Activated CD4-positive, alpha-beta memory T cell treated with anti-CD3 and anti-CD28 coated beads, Interleukin-2, amount 10 ng/mL, durations not matched to agents 7 days and 5 days (primary cell): ENCODE measurements at regions not wholly inside any gene's neighbourhood (a gene's known extent, or its start where the extent isn't known, plus 50 kb on each side); places are given as distances from the start of the nearest gene placed in this dataset.

Experiments used
- CTCF ChIA-PET: fragments of 350-600 bp; sonication (Branson Sonifier 250); formaldehyde crosslinking; loops from one replicate; lab custom pipeline; 2021; ENCODE audit warnings: antibody characterized with exemption, inconsistent platforms; lab: Charles Lee
- POLR2A ChIA-PET: fragments of 350-600 bp; sonication (Branson Sonifier 250); formaldehyde crosslinking; loops from one replicate; lab custom pipeline; 2021; ENCODE audit warnings: antibody characterized with exemption; lab: Charles Lee
- DNase-seq: peaks from one replicate; pipeline ENCODE4 v3.0.0-alpha.2; 2020
- H3K27ac Mint-ChIP-seq: one replicate; pipeline ENCODE4 v1.8.0; 2021; ENCODE audit warnings: mild to moderate bottlenecking, mixed read lengths
- H3K27me3 Mint-ChIP-seq: one replicate; pipeline ENCODE4 v1.8.0; 2021; ENCODE audit warnings: mixed read lengths
- H3K36me3 Mint-ChIP-seq: one replicate; pipeline ENCODE4 v1.8.0; 2021; ENCODE audit warnings: low read depth, mixed read lengths
- H3K4me1 Mint-ChIP-seq: one replicate; pipeline ENCODE4 v1.8.0; 2021; ENCODE audit warnings: mixed read lengths
- H3K4me3 Mint-ChIP-seq: one replicate; pipeline ENCODE4 v1.8.0; 2021; ENCODE audit warnings: mild to moderate bottlenecking, mixed read lengths
- H3K9me3 Mint-ChIP-seq: one replicate; pipeline ENCODE4 v1.8.0; 2021; ENCODE audit warnings: mixed read lengths

DNA sequence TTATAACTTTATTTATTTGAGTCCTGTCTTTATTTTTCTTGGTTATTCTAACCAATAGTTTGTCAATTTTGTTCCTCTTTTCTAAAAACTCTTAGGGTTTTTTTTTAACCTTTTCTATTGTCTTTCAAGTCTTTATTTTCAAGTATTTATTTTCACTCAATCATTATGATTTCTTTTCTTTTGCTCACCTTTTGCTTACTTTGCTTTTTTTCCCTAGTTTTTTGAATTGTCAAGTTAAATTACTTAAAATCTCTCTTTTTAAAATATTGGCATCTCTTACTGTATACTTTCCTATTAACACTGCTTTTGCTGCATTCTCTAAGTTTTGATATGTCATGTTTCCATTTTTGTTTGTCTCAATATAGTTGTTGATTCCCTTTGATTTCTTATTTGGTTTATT, 396.8 kb upstream of the CCDC179 start:
- H3K9me3 Mint-ChIP-seq: peaks cover 4% of the 10 kb centered on the region
- H3K4me3 Mint-ChIP-seq: no peak overlapping the region
- ChIA-PET CTCF (no interaction called here), POLR2A (no interaction called here)
- H3K27me3 Mint-ChIP-seq: no peaks in the 10 kb centered on the region
- no peak for DNase-seq
- H3K36me3 Mint-ChIP-seq: no peaks in the 10 kb centered on the region
- H3K4me1 Mint-ChIP-seq: no peaks in the 10 kb centered on the region
- no peak overlapping the region for H3K27ac Mint-ChIP-seq

DNA sequence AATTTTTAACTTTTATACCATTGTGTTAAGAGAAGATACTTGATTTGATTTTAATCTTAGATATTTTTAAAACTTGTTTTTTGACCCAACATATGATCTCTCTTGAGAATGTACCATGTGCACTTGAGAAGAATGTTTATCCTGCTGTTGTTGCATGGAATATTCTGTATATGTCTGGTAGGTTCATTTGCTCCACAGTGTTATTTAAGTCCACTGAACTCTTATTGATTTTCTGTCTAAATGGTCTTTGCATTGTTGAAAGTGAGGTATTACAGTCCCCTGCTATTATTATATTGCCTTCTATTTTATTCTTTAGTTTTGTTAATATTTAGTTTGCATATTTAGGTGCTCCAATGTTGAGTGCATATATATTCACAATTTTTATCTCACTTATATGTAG, 397.3 kb upstream of the CCDC179 start:
- H3K27me3 Mint-ChIP-seq: no peaks in the 10 kb centered on the region
- no peak overlapping the region for H3K4me3 Mint-ChIP-seq
- H3K36me3 Mint-ChIP-seq: no peaks in the 10 kb centered on the region
- H3K27ac Mint-ChIP-seq: no peak overlapping the region
- peaks cover 7% of the 10 kb centered on the region for H3K9me3 Mint-ChIP-seq
- H3K4me1 Mint-ChIP-seq: no peaks in the 10 kb centered on the region
- POLR2A ChIA-PET: no interaction called here
- CTCF ChIA-PET: no interaction called here
- DNase-seq: no peak

DNA sequence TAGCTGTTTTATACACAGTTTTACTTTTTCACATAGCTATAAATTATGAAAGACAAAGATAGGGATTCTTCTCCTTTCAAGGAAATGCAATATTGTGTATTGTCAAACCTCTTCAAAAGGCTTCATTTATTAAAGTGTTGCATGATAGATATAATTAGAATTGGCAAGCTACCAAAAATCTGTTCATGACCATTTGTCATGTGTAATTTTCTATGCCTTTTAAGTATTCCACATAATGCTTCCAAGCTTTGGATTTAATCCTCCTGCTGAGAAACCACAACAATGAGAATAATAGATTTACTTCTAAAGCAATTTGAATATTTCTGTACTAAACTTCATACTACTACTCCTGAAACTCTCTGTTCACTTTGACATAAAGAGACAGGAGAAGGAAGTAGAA, 403.2 kb upstream of the CCDC179 start:
- H3K36me3 Mint-ChIP-seq: no peaks in the 10 kb centered on the region
- no peak for DNase-seq
- H3K27me3 Mint-ChIP-seq: no peaks in the 10 kb centered on the region
- POLR2A ChIA-PET: no interaction called here
- H3K4me3 Mint-ChIP-seq: no peak overlapping the region
- CTCF ChIA-PET: no interaction called here
- peaks cover 9% of the 10 kb centered on the region for H3K9me3 Mint-ChIP-seq
- H3K4me1 Mint-ChIP-seq: no peaks in the 10 kb centered on the region
- no peak overlapping the region for H3K27ac Mint-ChIP-seq

DNA sequence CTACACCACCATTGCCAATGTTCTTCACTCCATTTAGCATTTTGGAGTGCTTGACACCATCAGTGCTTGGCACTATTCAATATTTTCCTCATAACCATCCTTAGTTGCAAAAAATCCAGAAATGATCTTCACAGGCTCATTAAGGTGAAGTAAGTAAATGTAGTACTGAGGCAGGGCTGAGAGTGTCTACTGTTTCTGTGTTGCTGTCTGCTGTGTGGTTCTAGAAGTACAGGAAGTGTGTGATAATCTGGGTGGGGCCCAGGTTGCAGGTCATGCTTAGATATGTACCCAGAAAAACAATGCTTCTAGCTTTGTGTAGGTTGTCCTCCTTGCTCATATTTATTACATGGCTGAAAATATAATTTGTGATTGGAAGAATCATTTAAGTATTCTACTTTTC, 411.8 kb upstream of the CCDC179 start:
- H3K36me3 Mint-ChIP-seq: no peaks in the 10 kb centered on the region
- H3K4me1 Mint-ChIP-seq: no peaks in the 10 kb centered on the region
- CTCF ChIA-PET: no interaction called here
- H3K27ac Mint-ChIP-seq: no peak overlapping the region
- H3K27me3 Mint-ChIP-seq: no peaks in the 10 kb centered on the region
- POLR2A ChIA-PET: no interaction called here
- H3K4me3 Mint-ChIP-seq: no peak overlapping the region
- H3K9me3 Mint-ChIP-seq: peaks cover 11% of the 10 kb centered on the region
- no peak for DNase-seq

DNA sequence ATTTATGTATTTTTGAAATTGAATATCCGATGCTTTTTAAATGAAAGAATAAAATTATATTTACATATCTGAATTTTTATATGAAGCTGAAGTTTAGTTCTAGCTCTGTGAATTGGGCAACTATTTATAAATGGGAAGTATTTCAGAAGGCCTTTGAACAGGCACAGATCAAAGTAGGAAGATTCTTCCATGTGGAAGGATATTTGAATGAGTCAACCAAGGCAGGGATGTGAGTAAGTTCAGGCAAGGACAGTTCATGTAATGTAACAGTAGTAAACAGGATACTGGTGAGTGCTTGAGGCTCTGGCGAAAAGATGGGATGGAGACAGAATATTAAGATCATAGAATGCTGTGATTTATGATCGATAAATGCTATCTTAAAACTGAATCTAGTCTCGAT, 417.8 kb upstream of the CCDC179 start:
- H3K9me3 Mint-ChIP-seq: peaks cover 10% of the 10 kb centered on the region
- H3K4me3 Mint-ChIP-seq: no peak overlapping the region
- H3K27ac Mint-ChIP-seq: no peak overlapping the region
- H3K27me3 Mint-ChIP-seq: no peaks in the 10 kb centered on the region
- ChIA-PET POLR2A (no interaction called here), CTCF (no interaction called here)
- no peak for DNase-seq
- no peaks in the 10 kb centered on the region for H3K36me3 Mint-ChIP-seq
- no peaks in the 10 kb centered on the region for H3K4me1 Mint-ChIP-seq

DNA sequence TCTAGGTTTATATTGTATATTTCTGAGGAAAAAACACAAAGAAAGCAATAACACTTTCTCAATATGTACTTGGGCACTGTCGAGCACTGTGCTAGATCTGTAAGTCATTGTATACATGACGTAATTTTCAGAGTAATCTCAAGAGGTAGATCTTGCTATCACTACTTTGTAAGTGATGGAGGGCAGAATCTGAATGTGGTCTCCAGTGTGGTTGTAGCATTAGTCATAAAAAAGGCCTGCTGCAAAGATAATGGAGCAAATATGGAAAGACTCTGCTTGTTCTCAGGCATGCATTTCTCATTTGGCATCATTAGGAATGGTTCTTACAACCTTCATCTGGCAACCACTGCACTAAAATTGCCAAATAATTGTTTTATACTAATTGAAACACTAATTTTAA, 419.8 kb upstream of the CCDC179 start:
- no peaks in the 10 kb centered on the region for H3K4me1 Mint-ChIP-seq
- H3K9me3 Mint-ChIP-seq: peaks cover 3% of the 10 kb centered on the region
- no peak for DNase-seq
- ChIA-PET POLR2A (no interaction called here), CTCF (no interaction called here)
- no peaks in the 10 kb centered on the region for H3K27me3 Mint-ChIP-seq
- no peak overlapping the region for H3K27ac Mint-ChIP-seq
- no peaks in the 10 kb centered on the region for H3K36me3 Mint-ChIP-seq
- no peak overlapping the region for H3K4me3 Mint-ChIP-seq

DNA sequence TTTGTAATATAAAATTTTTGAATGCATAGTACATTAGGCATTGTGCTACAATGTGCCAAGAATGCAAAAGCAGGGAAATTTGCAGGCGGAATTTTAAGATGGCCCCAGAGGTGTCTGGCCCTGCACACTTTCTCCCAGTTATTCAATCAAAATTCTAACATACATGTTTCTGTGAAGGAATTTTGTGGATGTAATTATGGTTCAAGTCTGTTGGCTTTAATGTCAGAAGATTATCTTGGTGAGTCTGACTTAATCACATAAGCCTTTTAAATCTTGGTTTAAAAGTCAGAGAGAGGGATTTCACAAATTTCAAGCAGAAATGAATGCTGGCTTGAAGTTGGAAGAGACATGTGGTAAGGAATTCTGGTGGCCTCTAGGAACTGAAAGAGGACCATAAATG, 423.4 kb upstream of the CCDC179 start:
- H3K36me3 Mint-ChIP-seq: no peaks in the 10 kb centered on the region
- no peaks in the 10 kb centered on the region for H3K4me1 Mint-ChIP-seq
- POLR2A ChIA-PET: no interaction called here

DNA sequence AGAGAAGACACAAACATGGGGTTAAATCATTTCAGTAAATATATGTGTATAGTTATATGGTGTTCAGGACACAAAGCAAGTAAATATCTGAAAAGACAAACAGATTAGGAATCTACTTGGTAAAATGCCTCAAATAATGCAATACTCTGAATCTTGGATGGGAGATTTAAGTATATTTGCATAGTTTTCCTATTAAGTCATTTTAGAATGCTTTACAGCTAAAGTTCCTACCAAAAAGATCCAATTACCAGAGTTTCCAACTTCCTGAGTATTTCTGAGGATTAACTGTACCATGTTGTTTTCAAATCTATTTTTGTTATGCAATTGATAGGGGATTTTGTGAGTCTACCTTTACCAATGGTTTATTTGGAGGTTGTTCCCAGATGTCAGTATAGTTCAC, 424.4 kb upstream of the CCDC179 start:
- Mint-ChIP-seq H3K27ac (no peak overlapping the region), H3K27me3 (no peaks in the 10 kb centered on the region), H3K9me3 (no peaks in the 10 kb centered on the region), H3K4me3 (no peak overlapping the region), H3K36me3 (no peaks in the 10 kb centered on the region), H3K4me1 (no peaks in the 10 kb centered on the region)
- DNase-seq: no peak
- CTCF ChIA-PET: no interaction called here
- POLR2A ChIA-PET: no interaction called here

More for the DNA sequence above, 423.4 kb upstream of the CCDC179 start:
- H3K4me3 Mint-ChIP-seq: no peak overlapping the region
- CTCF ChIA-PET: no interaction called here
- H3K27me3 Mint-ChIP-seq: no peaks in the 10 kb centered on the region
- H3K9me3 Mint-ChIP-seq: no peaks in the 10 kb centered on the region
- no peak for DNase-seq
- H3K27ac Mint-ChIP-seq: no peak overlapping the region

DNA sequence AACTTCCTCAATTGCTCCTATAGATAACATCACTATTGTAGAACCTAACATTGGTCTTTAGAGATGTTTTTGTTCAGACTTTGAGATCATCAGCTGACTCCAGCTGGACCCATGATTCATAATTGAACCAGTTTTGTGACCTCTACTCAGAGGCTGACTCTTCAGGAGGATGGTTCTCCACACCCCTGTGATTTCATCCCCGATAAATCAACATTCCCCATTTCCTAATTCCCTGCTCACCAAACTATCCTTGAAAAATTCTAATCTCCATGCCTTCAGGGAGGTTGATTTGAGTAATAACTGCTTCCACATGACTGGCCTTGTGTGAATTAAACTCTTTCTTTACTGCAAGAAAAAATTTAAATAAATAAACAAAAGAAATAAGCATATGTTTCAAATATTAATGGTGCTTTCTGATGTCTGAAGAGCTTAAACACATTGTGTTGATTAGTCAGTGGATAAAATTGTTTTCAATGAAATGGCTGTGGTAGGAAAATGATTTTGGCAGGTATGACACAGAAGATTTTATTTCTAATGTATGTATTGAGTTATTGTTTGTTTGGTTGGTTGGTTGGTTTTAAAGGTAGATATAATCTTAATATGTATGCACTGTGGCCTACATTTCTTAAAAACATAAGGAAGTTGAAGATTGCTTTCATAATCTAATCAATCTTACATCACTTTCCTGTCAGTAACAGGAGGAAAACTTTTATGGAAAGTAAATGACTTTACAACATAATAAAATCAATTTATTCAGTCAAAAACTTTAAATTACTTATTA, 427.9 kb upstream of the CCDC179 start:
- Mint-ChIP-seq H3K27me3 (no peaks in the 10 kb centered on the region), H3K9me3 (no peaks in the 10 kb centered on the region), H3K4me1 (no peaks in the 10 kb centered on the region), H3K36me3 (no peaks in the 10 kb centered on the region), H3K4me3 (no peak overlapping the region), H3K27ac (no peak overlapping the region)
- CTCF ChIA-PET: no interaction called here
- POLR2A ChIA-PET: no interaction called here
- no peak for DNase-seq

DNA sequence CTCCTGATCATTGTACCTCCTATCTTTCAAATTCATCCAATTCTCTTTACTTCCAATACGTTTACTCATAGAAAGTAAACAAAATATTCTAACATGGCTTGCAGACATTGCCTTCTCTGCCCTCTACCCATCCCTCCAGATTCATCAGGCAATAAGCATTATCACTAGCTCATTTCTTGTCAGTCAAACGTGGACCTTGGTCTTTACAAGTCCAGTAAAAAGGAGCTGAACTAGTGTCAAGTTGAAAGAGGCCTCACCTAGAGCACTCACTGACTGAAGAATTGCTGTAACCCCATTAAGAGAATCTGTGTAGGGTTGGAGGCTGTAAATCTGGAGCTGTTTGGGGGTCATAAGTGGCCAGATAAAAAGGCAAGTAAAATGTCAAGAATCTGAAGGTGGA, 435.0 kb upstream of the CCDC179 start:
- no peaks in the 10 kb centered on the region for H3K36me3 Mint-ChIP-seq
- no peaks in the 10 kb centered on the region for H3K4me1 Mint-ChIP-seq
- no peak overlapping the region for H3K4me3 Mint-ChIP-seq
- DNase-seq: no peak
- CTCF ChIA-PET: no interaction called here
- H3K27ac Mint-ChIP-seq: no peak overlapping the region
- POLR2A ChIA-PET: no interaction called here
- H3K27me3 Mint-ChIP-seq: no peaks in the 10 kb centered on the region
- H3K9me3 Mint-ChIP-seq: no peaks in the 10 kb centered on the region

DNA sequence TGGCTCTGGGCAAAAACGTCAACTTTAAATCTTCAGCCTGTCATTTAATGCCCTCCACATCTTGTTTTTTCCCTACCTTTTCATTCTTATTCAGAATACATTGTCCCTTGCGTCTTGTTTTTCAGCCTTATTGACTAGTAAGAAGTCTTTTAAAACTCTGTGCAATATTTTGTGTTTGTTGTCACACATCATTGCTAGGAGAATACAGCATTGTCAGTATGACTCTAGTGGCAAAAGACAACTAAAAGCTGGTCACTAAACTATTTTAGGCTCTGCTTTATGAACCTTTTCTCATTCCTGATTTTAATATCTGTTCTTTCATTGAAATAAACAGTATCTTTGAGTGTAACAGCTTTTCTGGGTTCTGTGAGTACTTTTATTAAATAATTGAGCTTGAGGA, 447.8 kb upstream of the CCDC179 start:
- Mint-ChIP-seq H3K4me1 (no peaks in the 10 kb centered on the region), H3K27ac (no peak overlapping the region), H3K4me3 (no peak overlapping the region), H3K36me3 (no peaks in the 10 kb centered on the region), H3K9me3 (peaks cover 22% of the 10 kb centered on the region), H3K27me3 (no peaks in the 10 kb centered on the region)
- POLR2A ChIA-PET: no interaction called here
- CTCF ChIA-PET: no interaction called here
- DNase-seq: no peak

DNA sequence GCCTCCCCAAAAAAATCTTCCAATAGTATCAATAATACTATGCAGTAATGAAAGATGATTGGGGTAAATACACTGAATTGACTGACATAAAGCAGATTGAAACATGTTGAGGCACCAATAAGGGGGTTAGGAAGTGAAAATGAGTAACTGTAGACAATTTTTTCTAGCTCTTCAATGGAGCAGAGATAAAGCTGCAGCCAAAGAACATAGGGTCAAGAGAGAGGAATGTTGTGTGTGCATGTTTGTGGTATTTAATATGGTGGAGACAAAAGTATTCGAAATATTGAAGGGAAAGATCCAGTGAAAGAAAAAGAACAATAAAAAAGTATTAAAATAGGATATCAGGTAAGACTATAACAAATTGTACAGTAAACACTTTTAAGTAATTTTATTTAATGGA, 450.0 kb upstream of the CCDC179 start:
- Mint-ChIP-seq H3K4me3 (no peak overlapping the region), H3K27me3 (no peaks in the 10 kb centered on the region), H3K4me1 (no peaks in the 10 kb centered on the region), H3K27ac (no peak overlapping the region), H3K36me3 (no peaks in the 10 kb centered on the region), H3K9me3 (peaks cover 16% of the 10 kb centered on the region)
- POLR2A ChIA-PET: no interaction called here
- no peak for DNase-seq
- CTCF ChIA-PET: no interaction called here

DNA sequence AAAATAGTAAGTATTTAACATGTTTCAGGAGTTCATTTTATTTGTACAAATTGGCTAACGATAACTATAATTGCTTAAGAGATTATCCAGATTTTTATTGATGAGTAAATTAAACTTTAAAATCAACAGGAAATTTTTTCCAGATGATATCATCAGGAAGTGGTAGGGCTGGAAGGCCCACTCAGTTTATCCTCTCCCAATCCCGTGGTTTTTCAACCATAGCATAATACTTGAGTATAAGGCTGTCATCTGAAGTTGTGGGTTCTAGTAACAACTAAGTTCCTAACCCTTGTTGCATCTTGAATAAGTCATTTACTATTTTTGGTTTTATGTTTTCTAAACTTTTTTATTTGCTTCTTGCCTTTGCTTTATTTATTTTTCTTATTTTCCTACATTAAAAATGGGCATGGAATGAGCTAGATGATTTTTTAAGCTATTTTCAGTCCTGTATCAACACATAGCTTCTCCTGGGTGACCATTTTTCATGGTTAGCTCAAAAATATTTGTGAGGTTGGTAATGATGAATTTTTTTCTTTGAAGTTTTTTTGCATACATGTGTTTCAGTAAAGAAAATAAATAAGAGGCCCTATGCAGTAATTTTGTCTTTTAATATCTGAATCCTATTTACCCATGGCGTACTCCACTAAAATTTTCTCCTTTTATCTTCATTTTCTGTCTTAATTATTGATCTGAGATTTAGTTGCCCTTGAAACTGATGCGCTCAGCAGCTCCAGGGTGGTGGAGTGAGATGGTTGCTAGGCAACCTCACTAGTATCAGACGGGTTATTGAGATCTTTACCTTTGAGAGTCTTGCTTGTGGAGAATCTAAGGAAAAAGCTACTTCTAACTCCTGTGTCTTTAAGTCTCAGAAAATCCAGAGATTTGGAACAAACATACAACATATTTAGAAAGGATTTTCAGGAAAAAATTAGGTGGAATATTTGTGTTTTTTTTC, 452.0 kb upstream of the CCDC179 start:
- Mint-ChIP-seq H3K4me1 (no peaks in the 10 kb centered on the region), H3K27me3 (no peaks in the 10 kb centered on the region), H3K4me3 (no peak overlapping the region), H3K36me3 (no peaks in the 10 kb centered on the region), H3K9me3 (peaks cover 14% of the 10 kb centered on the region), H3K27ac (no peak overlapping the region)
- ChIA-PET CTCF (no interaction called here), POLR2A (no interaction called here)
- no peak for DNase-seq
